ENCODE measurements at regions not wholly inside any gene's neighbourhood (a gene's known extent, or its start where the extent isn't known, plus 50 kb on each side); places are given as distances from the start of the nearest gene placed in this dataset.

- no peaks in the 10 kb centered on the region for H3K36me3 ChIP-seq
- H3K27ac ChIP-seq: no peak overlapping the region
- intact Hi-C loops (cut with DNase I): no loop called here
- ATAC-seq (no peak), DNase-seq (no peak)
- no peak overlapping the region for H3K4me3 ChIP-seq
- no peaks in the 10 kb centered on the region for H3K9me3 ChIP-seq
- 64% methylated on average over 6 of the region's 6 CpGs for WGBS (ENCODE audit: insufficient coverage, low coverage, low lambda C conversion rate, missing lambda C conversion rate)
- no peaks in the 10 kb centered on the region for H3K4me1 ChIP-seq
- no peaks in the 10 kb centered on the region for H3K27me3 ChIP-seq
- no peak for TF ChIP-seq CTCF (IDR thresholded peaks at IDR 0.05)
- TF ChIP-seq POLR2A (IDR thresholded peaks at IDR 0.05): no peak
Measured at GRCh38 chr20:48261398-48261910, 476.2 kb upstream of the SULF2 start.

GRCh38 chr20:48260129-48260756 is 475.0 kb upstream of the SULF2 start:
- no peak for ATAC-seq
- H3K4me3 ChIP-seq: no peak overlapping the region
- no peak for TF ChIP-seq CTCF (IDR thresholded peaks at IDR 0.05)
- TF ChIP-seq POLR2A (IDR thresholded peaks at IDR 0.05): no peak
- no peaks in the 10 kb centered on the region for H3K36me3 ChIP-seq
- no peaks in the 10 kb centered on the region for H3K27me3 ChIP-seq
- 74% methylated on average over 12 of the region's 15 CpGs for WGBS (ENCODE audit: insufficient coverage, low coverage, low lambda C conversion rate, missing lambda C conversion rate)
- H3K27ac ChIP-seq: no peak overlapping the region
- H3K4me1 ChIP-seq: no peaks in the 10 kb centered on the region
- no peaks in the 10 kb centered on the region for H3K9me3 ChIP-seq
- intact Hi-C loops (cut with DNase I): no loop called here
- DNase-seq: no peak

DNA sequence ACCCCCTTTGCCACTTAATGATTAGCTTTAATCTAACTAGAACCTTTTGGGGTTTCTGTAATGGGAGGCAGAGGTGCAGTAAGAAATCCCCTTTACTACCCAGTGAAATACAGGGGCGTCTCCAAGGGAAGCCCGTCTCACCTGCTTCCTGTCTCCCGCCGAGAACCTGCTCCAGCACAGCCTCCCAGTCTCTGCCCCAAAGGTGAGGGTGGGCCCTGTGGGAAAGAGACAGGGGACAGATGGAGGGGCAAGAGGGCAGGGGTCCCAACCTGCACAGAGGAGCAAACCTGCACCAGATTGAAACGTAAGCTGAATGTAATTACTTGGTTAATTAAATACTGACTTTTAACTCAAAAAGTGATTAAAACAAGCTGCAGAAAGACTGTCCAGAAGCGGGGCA is 474.2 kb upstream of the SULF2 start:
- intact Hi-C loops (cut with DNase I): no loop called here
- ATAC-seq (no peak), DNase-seq (no peak)
- TF ChIP-seq POLR2A (IDR thresholded peaks at IDR 0.05): no peak
- TF ChIP-seq CTCF (IDR thresholded peaks at IDR 0.05): no peak
- no peaks in the 10 kb centered on the region for H3K4me1 ChIP-seq
- no peaks in the 10 kb centered on the region for H3K9me3 ChIP-seq
- no peak overlapping the region for H3K4me3 ChIP-seq
- no peaks in the 10 kb centered on the region for H3K27me3 ChIP-seq
- no peak overlapping the region for H3K27ac ChIP-seq
- no peaks in the 10 kb centered on the region for H3K36me3 ChIP-seq
- WGBS (ENCODE audit: insufficient coverage, low coverage, low lambda C conversion rate, missing lambda C conversion rate): 42% methylated on average over 6 of the region's 6 CpGs

DNA sequence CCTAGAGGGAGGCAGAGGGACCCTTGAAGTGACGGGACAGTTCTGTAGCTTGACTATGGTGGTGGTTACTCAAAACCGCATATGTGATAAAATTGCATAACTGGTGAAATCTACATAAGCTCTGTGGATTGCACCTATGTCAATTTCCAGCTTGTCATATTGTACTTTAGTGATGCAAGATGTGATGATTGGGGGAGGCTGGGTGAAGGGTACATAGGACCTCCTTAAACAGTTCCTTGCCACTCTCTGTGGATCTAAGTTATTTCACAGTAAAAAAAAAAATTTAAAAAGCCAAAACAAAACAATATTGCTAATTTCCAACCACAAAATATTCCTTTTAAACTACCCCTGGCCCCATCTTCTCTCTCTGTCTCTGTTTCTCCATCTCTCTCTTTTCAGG is 472.6 kb upstream of the SULF2 start:
- WGBS (ENCODE audit: insufficient coverage, low coverage, low lambda C conversion rate, missing lambda C conversion rate): 75% methylated on average over 2 of the region's 2 CpGs
- Histone ChIP-seq H3K27ac (no peak overlapping the region), H3K4me1 (no peaks in the 10 kb centered on the region), H3K27me3 (no peaks in the 10 kb centered on the region), H3K36me3 (no peaks in the 10 kb centered on the region), H3K4me3 (no peak overlapping the region), H3K9me3 (no peaks in the 10 kb centered on the region)
- DNase-seq (no peak), ATAC-seq (no peak)
- TF ChIP-seq POLR2A (IDR thresholded peaks at IDR 0.05) (no peak), CTCF (IDR thresholded peaks at IDR 0.05) (no peak)
- intact Hi-C loops (cut with DNase I): no loop called here

Measured in right lobe of liver (tissue), 6 donors.